ENCODE measurements at regions not wholly inside any gene's neighbourhood (a gene's known extent, or its start where the extent isn't known, plus 50 kb on each side); places are given as distances from the start of the nearest gene placed in this dataset.

DNA sequence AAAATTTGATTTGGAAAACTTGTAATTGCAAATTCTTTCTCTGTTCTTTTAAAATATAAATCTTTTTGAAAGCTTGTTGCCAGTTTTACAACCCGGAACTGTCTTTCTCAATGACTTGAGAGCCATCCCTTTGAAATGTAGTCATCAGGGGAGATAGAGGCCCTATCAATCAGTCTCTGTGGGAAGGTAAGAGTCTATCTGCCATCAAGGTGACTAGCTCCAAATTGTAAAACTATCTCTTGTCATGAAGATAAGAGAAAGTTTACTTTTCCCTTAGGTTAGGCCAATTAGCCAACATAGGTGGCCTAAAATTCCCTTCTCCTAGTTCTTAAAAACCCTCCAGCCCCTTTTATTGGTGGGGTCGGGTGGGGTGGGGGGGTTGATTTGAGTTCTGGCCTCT is 469.1 kb upstream of the IRAK1BP1 start:
- no peak for DNase-seq

DNA sequence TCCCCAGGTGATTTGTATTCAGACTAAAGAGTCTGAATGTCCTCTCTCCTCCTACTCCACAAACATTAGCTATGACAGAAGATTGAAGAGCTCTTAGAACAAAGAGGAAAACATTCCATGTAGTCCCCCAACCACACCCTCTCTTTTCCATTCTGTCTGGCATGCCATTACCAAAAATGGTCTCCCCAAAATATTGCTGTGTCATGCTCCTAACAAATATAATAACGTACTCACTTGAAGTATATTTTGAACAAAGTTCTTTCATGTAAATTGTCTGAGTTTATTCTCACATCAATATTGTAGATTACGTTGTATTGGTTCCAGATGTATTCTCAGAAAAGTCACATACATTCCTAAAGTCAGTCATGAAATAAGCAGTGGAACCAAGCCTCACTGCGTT is 467.3 kb upstream of the IRAK1BP1 start:
- no peak for DNase-seq

DNA sequence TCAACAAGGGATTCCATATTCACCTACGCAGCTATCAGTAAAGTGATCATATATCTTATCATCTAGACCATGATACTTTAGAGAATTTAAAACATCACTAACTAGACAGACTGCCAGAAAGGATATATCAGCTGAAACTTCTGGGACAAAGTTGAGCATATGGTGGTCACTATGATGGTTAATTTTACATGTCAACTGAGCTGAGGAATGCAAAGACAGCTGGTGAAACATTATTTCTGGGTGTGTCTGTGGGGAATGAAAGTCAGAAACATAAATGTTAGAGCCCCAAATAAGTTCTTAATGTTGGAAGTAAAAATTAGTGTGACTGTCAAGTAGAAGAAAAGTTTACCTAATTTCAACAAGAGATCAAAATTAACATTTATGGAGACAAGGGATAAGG is 440.0 kb upstream of the IRAK1BP1 start:
- DNase-seq: no peak

DNA sequence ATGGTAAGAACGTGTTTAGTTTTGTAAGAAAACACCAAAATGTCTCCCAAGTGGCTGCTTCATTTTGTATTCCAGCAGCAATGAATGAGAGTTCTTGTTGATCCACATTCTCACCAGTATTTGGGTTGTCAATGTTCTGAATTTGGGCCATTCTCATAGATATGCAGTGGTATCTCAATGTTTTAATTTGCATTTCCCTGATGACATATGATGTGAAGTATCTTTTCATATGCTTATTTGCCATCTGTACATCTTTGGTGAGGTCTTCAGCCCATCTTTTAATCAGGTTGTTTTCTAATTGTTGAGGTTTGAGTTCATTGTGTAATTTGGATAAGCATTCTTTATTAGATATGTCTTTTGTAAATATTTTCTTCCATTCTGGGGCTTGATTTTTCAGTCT is 436.8 kb upstream of the IRAK1BP1 start:
- no peak for DNase-seq

- DNase-seq: no peak
Measured at GRCh38 chr6:78435671-78436070, 431.7 kb upstream of the IRAK1BP1 start.

DNA sequence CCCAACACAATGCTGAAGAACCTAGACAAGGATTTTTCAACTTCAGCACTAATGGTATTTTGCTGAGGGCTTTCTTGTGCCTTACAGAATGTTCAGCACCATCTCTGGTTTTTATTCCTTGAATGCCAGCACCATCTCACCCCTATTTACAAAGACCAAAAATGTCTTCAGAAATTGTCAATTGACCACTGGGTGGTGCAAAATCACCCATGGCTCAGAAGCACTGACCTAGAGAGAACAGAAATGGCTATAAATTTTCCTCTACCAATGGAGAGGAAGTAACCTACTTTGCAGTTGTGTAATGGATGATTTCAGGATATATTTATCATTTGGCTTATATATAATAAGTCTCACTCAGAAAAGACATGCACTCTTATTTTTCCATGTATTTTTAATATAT is 431.0 kb upstream of the IRAK1BP1 start:
- no peak for DNase-seq

- DNase-seq: no peak
Measured at GRCh38 chr6:78438135-78438534, 429.2 kb upstream of the IRAK1BP1 start.

DNA sequence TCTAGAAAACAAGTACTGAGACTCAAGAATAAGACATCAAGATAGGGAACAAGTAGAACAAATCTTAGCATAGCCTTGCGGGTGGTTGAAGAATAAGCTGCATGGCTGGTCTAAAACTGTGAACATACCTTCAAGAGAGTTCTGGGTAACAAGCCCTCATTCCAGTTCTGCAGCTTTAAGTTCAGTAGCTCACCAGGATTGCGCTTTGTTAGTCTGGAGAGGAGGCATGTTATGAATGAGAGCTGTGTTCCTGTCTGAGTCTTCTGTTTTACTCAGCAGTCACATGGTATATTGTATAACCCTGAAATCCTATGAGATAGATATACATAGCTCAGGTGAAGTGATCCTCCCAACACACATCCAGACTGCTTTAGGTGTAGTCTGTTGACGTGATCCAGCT is 406.6 kb upstream of the IRAK1BP1 start:
- DNase-seq: no peak

DNA sequence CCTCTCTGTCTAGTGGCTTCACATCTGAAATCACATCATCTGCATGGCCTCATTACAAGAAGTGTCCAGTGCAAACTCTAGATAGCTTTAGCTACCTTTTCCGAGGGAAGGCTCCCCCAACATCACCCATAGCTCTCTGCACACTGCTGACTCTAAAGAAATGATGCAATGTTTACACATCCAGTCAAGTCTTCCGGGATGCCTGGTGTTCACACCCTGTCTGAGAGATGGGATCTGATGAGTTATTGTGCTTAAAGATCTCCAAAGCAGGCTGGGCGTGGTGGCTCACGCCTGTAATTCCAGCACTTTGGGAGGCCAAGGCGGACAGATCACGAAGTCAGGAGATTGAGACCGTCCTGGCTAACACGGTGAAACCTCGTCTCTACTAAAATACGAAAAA is 404.6 kb upstream of the IRAK1BP1 start:
- DNase-seq: no peak

- no peak for DNase-seq
Measured at GRCh38 chr6:78465059-78465634, 402.2 kb upstream of the IRAK1BP1 start.

GRCh38 chr6:78476561-78476960 is 390.8 kb upstream of the IRAK1BP1 start:
- DNase-seq: no peak

DNA sequence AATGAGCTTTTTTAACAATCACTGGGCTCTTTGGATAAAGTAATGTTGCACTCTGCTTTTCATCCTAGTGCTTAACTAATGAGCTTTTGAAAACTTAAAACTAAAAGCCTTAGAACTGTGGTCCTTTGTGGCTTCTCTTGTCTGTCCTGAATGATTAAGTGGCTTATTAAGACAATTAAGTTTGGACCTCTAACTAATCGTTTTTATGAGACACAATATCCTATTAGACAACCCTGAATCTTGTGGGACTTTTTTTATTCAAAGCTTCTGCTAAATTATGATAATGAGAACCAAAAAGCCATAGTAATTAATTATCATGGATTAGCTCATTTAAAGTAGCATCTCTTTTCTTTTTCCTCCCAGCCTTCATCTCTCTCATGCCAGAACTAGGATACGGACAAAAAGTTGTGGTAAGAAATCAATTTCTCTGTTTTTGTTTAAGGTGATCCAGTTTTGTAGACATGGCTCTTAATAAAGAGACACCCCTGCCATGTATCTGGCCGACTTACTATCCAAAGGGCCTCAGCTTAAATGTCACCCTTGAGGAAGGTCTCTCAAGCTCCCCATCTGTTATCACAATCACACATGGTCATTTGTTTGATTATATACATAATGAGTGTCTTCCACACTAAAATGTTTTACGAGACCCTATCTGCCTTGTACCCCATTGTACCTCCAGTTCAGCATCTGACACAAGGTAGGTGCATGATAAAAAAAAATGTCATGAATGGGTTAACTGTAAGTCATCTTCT is 384.4 kb upstream of the IRAK1BP1 start:
- no peak for DNase-seq

- DNase-seq: no peak
Measured at GRCh38 chr6:78483553-78484197, 383.7 kb upstream of the IRAK1BP1 start.

- no peak for DNase-seq
Measured at GRCh38 chr6:78484198-78485064, 382.9 kb upstream of the IRAK1BP1 start.

DNA sequence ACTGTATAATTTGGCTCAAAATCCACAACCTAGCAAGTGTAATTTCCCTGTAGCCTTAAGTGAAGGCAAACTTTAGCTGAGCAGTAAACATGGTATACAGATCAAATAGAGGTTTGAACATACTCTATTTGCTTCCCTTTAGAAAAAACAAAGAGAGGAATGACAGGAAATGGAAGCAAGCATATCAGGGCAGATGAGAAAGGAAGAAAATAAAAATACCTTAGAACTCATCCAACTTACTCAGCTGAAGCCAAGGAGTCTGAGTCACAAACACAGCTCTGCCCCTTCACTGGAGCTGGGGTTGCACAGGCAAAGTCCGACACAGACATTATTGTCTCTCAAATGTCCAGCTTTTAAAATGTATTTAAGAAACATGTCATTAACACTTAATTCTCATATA is 379.9 kb upstream of the IRAK1BP1 start:
- DNase-seq: no peak

GRCh38 chr6:78489874-78490273 is 377.5 kb upstream of the IRAK1BP1 start:
- no peak for DNase-seq

DNA sequence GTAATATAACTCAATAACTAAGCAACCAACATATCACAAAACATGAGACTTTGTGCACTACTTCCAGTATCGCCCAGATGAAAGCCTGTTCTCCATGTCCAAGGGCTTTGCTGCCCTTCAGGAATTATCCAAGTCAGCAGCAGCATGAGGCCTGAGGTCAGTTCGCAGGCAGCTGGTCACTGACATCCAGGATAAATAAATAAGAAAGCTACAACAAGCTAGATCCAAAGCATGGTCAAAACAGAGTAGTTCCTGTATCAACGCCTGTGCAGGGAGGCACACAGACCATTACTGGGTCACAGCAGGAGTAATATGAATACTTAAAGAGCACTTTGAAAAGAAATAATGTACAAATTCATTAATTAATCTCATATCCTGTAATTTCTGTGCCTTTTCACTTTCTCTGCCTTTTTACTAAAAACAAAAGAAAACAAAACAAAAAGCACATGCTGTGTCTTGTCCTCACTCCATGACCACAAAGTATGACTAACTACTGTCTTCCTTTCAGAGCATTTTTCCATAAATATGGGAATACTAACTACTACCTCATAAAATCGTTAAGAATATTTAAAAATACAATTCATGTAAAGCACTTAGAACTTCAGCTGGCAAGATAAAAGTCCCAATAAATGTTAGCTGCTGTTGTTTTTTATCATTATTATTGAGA is 374.9 kb upstream of the IRAK1BP1 start:
- DNase-seq: peak; percentile 17

GRCh38 chr6:78500299-78501089 is 366.9 kb upstream of the IRAK1BP1 start:
- no peak for DNase-seq

- DNase-seq: no peak
Measured at GRCh38 chr6:78502386-78502887, 364.9 kb upstream of the IRAK1BP1 start.

- DNase-seq: no peak
Measured at GRCh38 chr6:78505178-78505577, 362.2 kb upstream of the IRAK1BP1 start.

DNA sequence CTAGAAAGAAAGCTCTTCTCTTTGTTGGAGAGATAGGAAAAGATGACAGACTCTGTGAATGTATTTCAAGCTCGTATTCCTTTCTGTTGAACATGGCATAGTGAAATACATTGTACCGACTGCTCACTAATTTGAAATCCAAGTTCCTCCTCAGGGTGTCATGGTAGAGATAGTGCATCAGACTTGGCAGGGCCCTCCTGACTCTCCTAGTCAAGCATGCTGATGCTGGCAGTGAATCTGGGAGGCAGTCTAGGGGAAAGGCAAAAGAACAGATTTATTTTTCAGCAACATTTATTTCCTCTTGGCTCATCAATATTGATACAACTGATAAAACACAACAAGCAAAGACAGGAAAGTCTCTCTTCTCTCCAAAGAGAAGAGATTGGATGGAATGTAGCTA is 356.3 kb upstream of the IRAK1BP1 start:
- no peak for DNase-seq

DNA sequence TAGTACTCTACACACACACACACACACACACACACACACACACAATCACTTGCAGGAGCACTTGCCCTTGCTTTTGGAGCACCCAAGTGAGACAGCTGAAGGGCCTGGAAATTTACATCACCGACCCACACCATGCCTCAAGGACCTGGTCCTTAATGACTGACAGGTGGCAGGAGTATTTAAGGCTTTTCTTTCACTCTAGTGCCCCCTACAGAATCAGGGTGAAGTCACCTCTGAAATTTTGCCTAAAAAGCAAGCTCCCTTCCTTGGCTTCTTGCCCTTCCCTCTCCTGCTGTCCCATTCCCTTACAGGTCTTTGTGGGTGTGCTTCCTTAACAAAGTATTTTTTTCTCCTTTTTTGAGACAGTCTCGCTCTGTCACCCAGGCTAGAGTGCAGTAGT is 353.5 kb upstream of the IRAK1BP1 start:
- DNase-seq: no peak

Data from NCI-H146 (cell line).